Ovary (tissue), 7 donors: ENCODE measurements at regions not wholly inside any gene's neighbourhood (a gene's known extent, or its start where the extent isn't known, plus 50 kb on each side); places are given as distances from the start of the nearest gene placed in this dataset.

Experiments used
- DNase-seq, 5 donors: peaks; one replicate each; pipeline ENCODE4 v3.0.0-alpha.2; 2019 to 2020
- H3K27ac ChIP-seq, 2 donors: fragments of 200-600 bp; one replicate each; pipeline versions ENCODE4 v1.5.1 to v1.8.0; 2019 to 2022
- H3K27me3 ChIP-seq: fragments of 200-600 bp; one replicate; pipeline ENCODE4 v1.8.0; 2022
- H3K36me3 ChIP-seq: fragments of 200-600 bp; sonication (generic); one replicate; pipeline ENCODE4 v1.5.1; 2019
- H3K4me1 ChIP-seq: one replicate; pipeline ENCODE4 v1.8.1; 2013; ENCODE audit warnings: mild to moderate bottlenecking, moderate library complexity; ENCODE audit not compliant: insufficient read depth
- H3K4me3 ChIP-seq: fragments of 200-600 bp; sonication (generic); one replicate; pipeline ENCODE4 v1.5.1; 2017
- H3K9me3 ChIP-seq, 2 donors: fragments of 200-600 bp in 1 of 2; sonication (generic) in 1 of 2; one replicate each; pipeline versions ENCODE4 v1.5.1 to v1.8.1; 2013 to 2019; ENCODE audit warnings: mild to moderate bottlenecking in 1 of 2, moderate library complexity in 1 of 2
- EP300 ChIP-seq: sonication (generic); formaldehyde crosslinking; IDR thresholded peaks from one replicate; pipeline ENCODE4 v1.6.1; 2017; ENCODE audit warnings: antibody characterized with exemption
- POLR2A ChIP-seq: fragments of 450-650 bp; IDR thresholded peaks from one replicate; pipeline ENCODE4 v1.6.1; 2017; ENCODE audit warnings: antibody characterized with exemption, mild to moderate bottlenecking, moderate library complexity
- WGBS, 3 donors: extraction: QIAGEN DNeasy Blood & Tissue Kit in 1 of 3; methylation state at CpG; one replicate each; pipeline versions ENCODE4 v1.1.5 to v1.1.7; 2013 to 2017; 5-methylcytosine and 5-hydroxymethylcytosine counted together
- intact Hi-C, 4 donors: fragments of 100-400 bp; cut with DNase I; formaldehyde crosslinking; loops; one replicate each; pipeline versions ENCODE4 v1.11.0 to v1.15.1; 2022 to 2023
- TF ChIP-seq, protein P1 (sequence below), 3 donors: fragments of 450-650 bp in 2 of 3; fragments of 200-600 bp in 1 of 3; IDR thresholded peaks; one replicate each; pipeline versions ENCODE4 v1.5.1 to v1.8.0; 2016 to 2022; ENCODE audit warnings: antibody characterized with exemption in 3 of 3, mild to moderate bottlenecking in 1 of 3
- donor health status: DM: no; HTN: no; CAD: no; lungs with moderate emphysema.
- donor health status: DM: no; HTN: no; CAD: no.
- donor health status: Bipolar disorder and iron deficiency.
- donor health status: DM: no; HTN: no; CAD: no.
- donor health status: DM: yes; HTN: yes; CAD: no.

GRCh38 chr9:82549174-82549821 lies 513.6 kb downstream of the RASEF start:
- WGBS, 3 donors = 84 to 88% (median 84%) methylated on average over 3 of the region's 3 CpGs
- no peak overlapping the region for H3K4me3 ChIP-seq
- no peaks in the 10 kb centered on the region for H3K4me1 ChIP-seq
- no peaks in the 10 kb centered on the region for H3K36me3 ChIP-seq
- no peak overlapping the region for H3K27ac ChIP-seq
- no peaks in the 10 kb centered on the region for H3K27me3 ChIP-seq
- intact Hi-C loops = loop anchor here in 1 of 4 donors (10.0 kb wide), 1 partner anchor 56 kb away; no protein-coding TSS in a partner anchor
- H3K9me3 ChIP-seq = no peaks in the 10 kb centered on the region
- no peak for TF ChIP-seq POLR2A
- TF ChIP-seq, protein P1, sequence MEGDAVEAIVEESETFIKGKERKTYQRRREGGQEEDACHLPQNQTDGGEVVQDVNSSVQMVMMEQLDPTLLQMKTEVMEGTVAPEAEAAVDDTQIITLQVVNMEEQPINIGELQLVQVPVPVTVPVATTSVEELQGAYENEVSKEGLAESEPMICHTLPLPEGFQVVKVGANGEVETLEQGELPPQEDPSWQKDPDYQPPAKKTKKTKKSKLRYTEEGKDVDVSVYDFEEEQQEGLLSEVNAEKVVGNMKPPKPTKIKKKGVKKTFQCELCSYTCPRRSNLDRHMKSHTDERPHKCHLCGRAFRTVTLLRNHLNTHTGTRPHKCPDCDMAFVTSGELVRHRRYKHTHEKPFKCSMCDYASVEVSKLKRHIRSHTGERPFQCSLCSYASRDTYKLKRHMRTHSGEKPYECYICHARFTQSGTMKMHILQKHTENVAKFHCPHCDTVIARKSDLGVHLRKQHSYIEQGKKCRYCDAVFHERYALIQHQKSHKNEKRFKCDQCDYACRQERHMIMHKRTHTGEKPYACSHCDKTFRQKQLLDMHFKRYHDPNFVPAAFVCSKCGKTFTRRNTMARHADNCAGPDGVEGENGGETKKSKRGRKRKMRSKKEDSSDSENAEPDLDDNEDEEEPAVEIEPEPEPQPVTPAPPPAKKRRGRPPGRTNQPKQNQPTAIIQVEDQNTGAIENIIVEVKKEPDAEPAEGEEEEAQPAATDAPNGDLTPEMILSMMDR (IDR thresholded peaks at IDR 0.05) = no peak
- no peak for TF ChIP-seq EP300
- DNase-seq = no peak

- Histone ChIP-seq H3K4me3 (no peak overlapping the region), H3K27ac (no peak overlapping the region), H3K27me3 (no peaks in the 10 kb centered on the region), H3K9me3 (no peaks in the 10 kb centered on the region), H3K36me3 (no peaks in the 10 kb centered on the region), H3K4me1 (no peaks in the 10 kb centered on the region)
- TF ChIP-seq EP300 (no peak), POLR2A (no peak)
- TF ChIP-seq, protein P1 (IDR thresholded peaks at IDR 0.05) = no peak
- 73 to 90% (median 84%) methylated on average over 2 of the region's 2 CpGs for WGBS, 3 donors
- intact Hi-C loops = no loop called here
- DNase-seq = no peak
Observed at GRCh38 chr9:82552784-82553183, 510.2 kb downstream of the RASEF start.

- Histone ChIP-seq H3K9me3 (no peaks in the 10 kb centered on the region), H3K27ac (no peak overlapping the region), H3K36me3 (no peaks in the 10 kb centered on the region), H3K4me3 (no peak overlapping the region), H3K27me3 (no peaks in the 10 kb centered on the region), H3K4me1 (no peaks in the 10 kb centered on the region)
- 92 to 95% (median 93%) methylated on average over 8 of the region's 8 CpGs for WGBS, 3 donors
- intact Hi-C loops = no loop called here
- DNase-seq = no peak
- TF ChIP-seq POLR2A (no peak), EP300 (no peak)
- TF ChIP-seq, protein P1 (IDR thresholded peaks at IDR 0.05) = no peak
Observed at GRCh38 chr9:82553654-82554366, 509.1 kb downstream of the RASEF start.

DNA sequence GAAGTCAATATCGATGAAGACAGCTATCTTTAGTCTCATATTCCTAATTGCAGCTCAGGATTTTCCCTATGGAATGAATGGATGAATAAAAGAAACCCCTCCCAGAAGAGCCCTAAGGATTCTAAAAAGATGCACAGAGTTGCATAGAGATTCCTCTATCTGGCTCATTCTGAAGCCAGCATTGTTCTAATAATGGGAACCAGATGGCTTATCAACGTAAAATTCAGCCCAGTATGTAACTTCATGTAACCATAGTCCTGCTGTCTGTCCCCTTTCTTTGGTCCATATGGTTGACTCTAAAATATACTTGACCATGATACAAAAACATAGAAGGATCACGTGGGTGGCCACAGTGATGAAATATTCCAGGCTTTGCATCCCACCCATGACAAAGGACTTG lies 508.6 kb downstream of the RASEF start:
- no peak overlapping the region for H3K27ac ChIP-seq
- WGBS, 3 donors = 82 to 91% (median 85%) methylated on average over 3 of the region's 3 CpGs
- H3K4me3 ChIP-seq = no peak overlapping the region
- intact Hi-C loops = no loop called here
- TF ChIP-seq EP300 (no peak), POLR2A (no peak)
- TF ChIP-seq, protein P1 (IDR thresholded peaks at IDR 0.05) = no peak
- H3K36me3 ChIP-seq = no peaks in the 10 kb centered on the region
- no peaks in the 10 kb centered on the region for H3K27me3 ChIP-seq
- no peaks in the 10 kb centered on the region for H3K9me3 ChIP-seq
- H3K4me1 ChIP-seq = no peaks in the 10 kb centered on the region
- DNase-seq = no peak
